Gastrocnemius medialis (tissue), 4 donors: ENCODE measurements at regions not wholly inside any gene's neighbourhood (a gene's known extent, or its start where the extent isn't known, plus 50 kb on each side); places are given as distances from the start of the nearest gene placed in this dataset.

Source experiments
- ATAC-seq, 2 donors: fragments of 150-250 bp; one replicate each; pipeline ENCODE4 v1.9.1; 2016
- DNase-seq, 2 donors: peaks; one replicate each; pipeline ENCODE4 v3.0.0-alpha.2; 2019
- H3K27ac ChIP-seq, 4 donors: fragments of 200-600 bp; sonication (generic); 1 replicate in 1 of 4; 2 replicates in 3 of 4; pipeline ENCODE4 v1.5.1; 2016 to 2018; ENCODE audit warnings: mild to moderate bottlenecking in 2 of 4, moderate library complexity in 1 of 4
- H3K27me3 ChIP-seq, 3 donors: fragments of 200-600 bp; sonication (generic) in 2 of 3; 1 replicate in 1 of 3; 2 replicates in 2 of 3; pipeline versions ENCODE4 v1.5.1 to v1.6.0; 2016 to 2019; ENCODE audit warnings: mild to moderate bottlenecking in 1 of 3, moderate library complexity in 1 of 3
- H3K36me3 ChIP-seq, 2 donors: fragments of 200-600 bp; sonication (generic) in 1 of 2; one replicate each; pipeline ENCODE4 v1.5.1; 2017 to 2018
- H3K4me1 ChIP-seq, 2 donors: fragments of 200-600 bp; sonication (generic) in 1 of 2; one replicate each; pipeline ENCODE4 v1.5.1; 2016 to 2017; ENCODE audit warnings: mild to moderate bottlenecking in 2 of 2
- H3K4me3 ChIP-seq, 4 donors: fragments of 200-600 bp; sonication (generic) in 3 of 4; 1 replicate in 1 of 4; 2 replicates in 3 of 4; pipeline ENCODE4 v1.5.1; 2016 to 2019; ENCODE audit warnings: mild to moderate bottlenecking in 2 of 4
- H3K9me3 ChIP-seq, 3 donors: fragments of 200-600 bp; sonication (generic) in 2 of 3; 1 replicate in 1 of 3; 2 replicates in 2 of 3; pipeline ENCODE4 v1.5.1; 2016 to 2019
- CTCF ChIP-seq, 5 experiments: fragments of 450-650 bp in 3 of 5; fragments of 200-600 bp in 2 of 5; sonication (generic) in 2 of 5; IDR thresholded peaks in 4 of 5; conservative IDR thresholded peaks in 1 of 5; 1 replicate in 4 of 5; 2 replicates in 1 of 5; pipeline ENCODE4 v1.5.1; 2016 to 2019; ENCODE audit warnings: antibody characterized with exemption in 5 of 5, mild to moderate bottlenecking in 3 of 5, moderate library complexity in 3 of 5
- POLR2A ChIP-seq, 2 donors: fragments of 450-650 bp; IDR thresholded peaks; one replicate each; pipeline ENCODE4 v1.6.1; 2017; ENCODE audit warnings: antibody characterized with exemption in 2 of 2, mild to moderate bottlenecking in 2 of 2, moderate library complexity in 2 of 2
- in situ Hi-C, 4 donors: fragments of 200-750 bp; cut with MboI; loops; one replicate each; pipeline versions ENCODE4 v1.15.0 to v1.8.0; 2017; ENCODE audit warnings: low sequenced_read_pairs in 4 of 4
- intact Hi-C: fragments of 100-400 bp; cut with DNase I; formaldehyde crosslinking; loops from one replicate; pipeline ENCODE4 v1.15.1; 2023; ENCODE audit warnings: low total_unique reads

- no peaks in the 10 kb centered on the region for H3K9me3 ChIP-seq
- ATAC-seq (no peak), DNase-seq (no peak)
- H3K27ac ChIP-seq: no peak overlapping the region
- H3K4me1 ChIP-seq: no peaks in the 10 kb centered on the region
- H3K36me3 ChIP-seq: no peaks in the 10 kb centered on the region
- H3K4me3 ChIP-seq: no peak overlapping the region
- in situ Hi-C loops (no loop called here), intact Hi-C loops (no loop called here)
- no peak for TF ChIP-seq CTCF (IDR thresholded peaks at IDR 0.05 in 4 of 5, conservative IDR thresholded peaks at IDR 0.05 in 1 of 5)
- no peak for TF ChIP-seq POLR2A (IDR thresholded peaks at IDR 0.05)
- no peaks in the 10 kb centered on the region for H3K27me3 ChIP-seq
These were observed 379.0 kb upstream of the NETO1 start for GRCh38 chr18:73246763-73247162.

GRCh38 chr18:73245345-73245744 lies 377.6 kb upstream of the NETO1 start:
- ATAC-seq (no peak), DNase-seq (no peak)
- Histone ChIP-seq H3K36me3 (no peaks in the 10 kb centered on the region), H3K4me1 (no peaks in the 10 kb centered on the region), H3K4me3 (no peak overlapping the region), H3K27ac (no peak overlapping the region), H3K27me3 (no peaks in the 10 kb centered on the region), H3K9me3 (no peaks in the 10 kb centered on the region)
- TF ChIP-seq POLR2A (IDR thresholded peaks at IDR 0.05) (no peak), CTCF (IDR thresholded peaks at IDR 0.05 in 4 of 5, conservative IDR thresholded peaks at IDR 0.05 in 1 of 5) (no peak)
- in situ Hi-C loops: no loop called here
- intact Hi-C loops: no loop called here

- in situ Hi-C loops: no loop called here
- intact Hi-C loops: no loop called here
- no peaks in the 10 kb centered on the region for H3K36me3 ChIP-seq
- H3K9me3 ChIP-seq: no peaks in the 10 kb centered on the region
- H3K27ac ChIP-seq: no peak overlapping the region
- ATAC-seq (no peak), DNase-seq (no peak)
- H3K4me3 ChIP-seq: no peak overlapping the region
- no peaks in the 10 kb centered on the region for H3K4me1 ChIP-seq
- no peaks in the 10 kb centered on the region for H3K27me3 ChIP-seq
- TF ChIP-seq POLR2A (IDR thresholded peaks at IDR 0.05) (no peak), CTCF (IDR thresholded peaks at IDR 0.05 in 4 of 5, conservative IDR thresholded peaks at IDR 0.05 in 1 of 5) (no peak)
These were observed 376.6 kb upstream of the NETO1 start for GRCh38 chr18:73244401-73244800.

DNA sequence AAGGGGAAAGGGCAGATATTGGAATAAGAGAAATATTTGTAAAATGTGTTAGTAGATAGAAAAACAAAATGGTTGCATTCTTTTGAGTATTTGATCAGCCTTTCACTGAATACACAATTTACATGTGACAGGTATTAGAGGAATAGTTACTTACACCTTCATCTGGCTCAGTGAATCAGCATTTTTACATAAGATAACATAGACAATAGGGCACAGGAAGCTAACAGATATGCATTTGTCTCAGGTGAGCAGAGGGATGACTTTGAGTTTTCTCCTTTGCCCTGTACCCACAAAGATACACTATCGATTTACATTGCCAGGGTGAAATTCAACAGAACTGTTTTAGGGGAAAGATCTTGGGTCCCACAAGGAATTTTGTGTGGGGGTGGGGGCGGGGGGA lies 373.1 kb upstream of the NETO1 start:
- no peak for DNase-seq
- ATAC-seq: no peak
- intact Hi-C loops: no loop called here

More for the DNA sequence above, 373.1 kb upstream of the NETO1 start:
- TF ChIP-seq CTCF (IDR thresholded peaks at IDR 0.05 in 4 of 5, conservative IDR thresholded peaks at IDR 0.05 in 1 of 5) (no peak), POLR2A (IDR thresholded peaks at IDR 0.05) (no peak)
- Histone ChIP-seq H3K27me3 (no peaks in the 10 kb centered on the region), H3K9me3 (no peaks in the 10 kb centered on the region), H3K4me3 (no peak overlapping the region), H3K36me3 (no peaks in the 10 kb centered on the region), H3K4me1 (no peaks in the 10 kb centered on the region), H3K27ac (no peak overlapping the region)
- in situ Hi-C loops: no loop called here
